ENCODE measurements at regions not wholly inside any gene's neighbourhood (a gene's known extent, or its start where the extent isn't known, plus 50 kb on each side); places are given as distances from the start of the nearest gene placed in this dataset.

GRCh38 chr12:43261701-43262100, 290.3 kb downstream of the ADAMTS20 start:
- no peak for TF ChIP-seq CTCF (IDR thresholded peaks at IDR 0.05)
- Mint-ChIP-seq H3K36me3 (ENCODE audit: low read depth) (no peaks in the 10 kb centered on the region), H3K4me3 (no peak overlapping the region), H3K4me1 (ENCODE audit: low read depth) (no peaks in the 10 kb centered on the region), H3K9me3 (no peaks in the 10 kb centered on the region), H3K27me3 (ENCODE audit: insufficient read depth) (no peaks in the 10 kb centered on the region; the same call in 1 of the 2 replicates), H3K27ac (no peak overlapping the region)
- no peak for DNase-seq

- Mint-ChIP-seq H3K4me3 (no peak overlapping the region), H3K9me3 (no peaks in the 10 kb centered on the region; the same call in 1 of the 2 replicates), H3K4me1 (ENCODE audit: low read depth) (no peaks in the 10 kb centered on the region), H3K27ac (no peak overlapping the region), H3K27me3 (ENCODE audit: insufficient read depth) (no peaks in the 10 kb centered on the region; the same call in 1 of the 2 replicates), H3K36me3 (ENCODE audit: low read depth) (no peaks in the 10 kb centered on the region)
- DNase-seq, result no peak
- TF ChIP-seq CTCF (IDR thresholded peaks at IDR 0.05), result no peak
These were observed 296.4 kb downstream of the ADAMTS20 start for GRCh38 chr12:43255522-43256111.

DNA sequence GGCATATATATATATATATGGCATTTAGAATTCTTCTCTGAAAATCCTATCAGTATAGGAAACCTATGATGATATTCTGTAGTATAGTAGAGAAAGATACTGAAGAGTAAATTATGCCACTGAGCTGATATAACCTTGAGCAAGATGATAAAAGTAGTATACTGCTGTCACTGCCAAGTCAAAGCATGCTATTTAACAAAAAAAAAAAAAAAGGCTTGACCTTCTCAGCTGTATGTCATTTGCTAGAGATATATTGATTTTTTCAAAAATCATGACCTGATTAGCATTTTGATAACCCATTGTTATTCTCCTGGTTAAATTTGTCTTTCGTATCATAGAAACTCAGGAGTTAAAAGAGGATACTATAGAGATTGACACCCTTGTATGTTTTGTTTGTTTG, 299.4 kb downstream of the ADAMTS20 start:
- no peaks in the 10 kb centered on the region for H3K36me3 Mint-ChIP-seq (ENCODE audit: low read depth)
- no peaks in the 10 kb centered on the region for H3K27me3 Mint-ChIP-seq (ENCODE audit: insufficient read depth)
- DNase-seq, result no peak
- no peaks in the 10 kb centered on the region for H3K4me1 Mint-ChIP-seq (ENCODE audit: low read depth)
- TF ChIP-seq CTCF (IDR thresholded peaks at IDR 0.05), result no peak
- H3K27ac Mint-ChIP-seq, result no peak overlapping the region
- H3K9me3 Mint-ChIP-seq, result no peaks in the 10 kb centered on the region; the same call in 1 of the 2 replicates
- no peak overlapping the region for H3K4me3 Mint-ChIP-seq

- TF ChIP-seq CTCF (IDR thresholded peaks at IDR 0.05), result no peak
These were observed 306.1 kb downstream of the ADAMTS20 start for GRCh38 chr12:43245947-43246346.

GRCh38 chr12:43241986-43242385, 310.0 kb downstream of the ADAMTS20 start:
- Mint-ChIP-seq H3K36me3 (ENCODE audit: low read depth) (no peaks in the 10 kb centered on the region), H3K4me3 (no peak overlapping the region), H3K27me3 (ENCODE audit: insufficient read depth) (no peaks in the 10 kb centered on the region), H3K4me1 (ENCODE audit: low read depth) (no peaks in the 10 kb centered on the region), H3K27ac (no peak overlapping the region), H3K9me3 (peaks cover 3% of the 10 kb centered on the region; the same call in 1 of the 2 replicates)
- DNase-seq, result peak; percentile 0
- TF ChIP-seq CTCF (IDR thresholded peaks at IDR 0.05), result no peak

More at GRCh38 chr12:43245947-43246346, 306.1 kb downstream of the ADAMTS20 start:
- H3K27ac Mint-ChIP-seq, result no peak overlapping the region
- H3K4me3 Mint-ChIP-seq, result no peak overlapping the region
- DNase-seq, result no peak
- no peaks in the 10 kb centered on the region for H3K27me3 Mint-ChIP-seq (ENCODE audit: insufficient read depth)
- no peaks in the 10 kb centered on the region for H3K36me3 Mint-ChIP-seq (ENCODE audit: low read depth)
- no peaks in the 10 kb centered on the region for H3K4me1 Mint-ChIP-seq (ENCODE audit: low read depth)
- H3K9me3 Mint-ChIP-seq, result no peaks in the 10 kb centered on the region
